ENCODE measurements at regions not wholly inside any gene's neighbourhood (a gene's known extent, or its start where the extent isn't known, plus 50 kb on each side); places are given as distances from the start of the nearest gene placed in this dataset.

DNA sequence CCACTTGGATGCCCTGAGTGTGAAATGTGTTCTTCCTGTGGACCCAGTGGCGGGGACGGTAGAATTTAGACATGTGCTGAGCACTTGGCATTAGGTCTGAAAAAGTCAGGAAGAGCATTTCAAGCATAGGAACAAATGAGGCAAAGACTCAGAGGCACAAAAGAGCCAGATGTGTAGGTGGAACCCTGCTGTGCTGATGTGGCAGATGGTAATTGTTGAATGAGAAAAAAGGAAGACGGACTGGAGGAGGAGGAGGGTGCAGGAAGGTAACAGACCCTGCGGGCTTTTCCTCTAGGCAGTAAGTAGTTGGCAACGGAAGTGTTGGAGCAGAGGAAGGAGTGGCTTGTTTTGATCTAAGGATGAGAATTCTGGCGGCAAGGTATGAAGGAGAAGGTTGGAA, 985.8 kb downstream of the TBC1D22A start:
- Histone ChIP-seq H3K27me3 (ENCODE audit: insufficient read depth, poor library complexity, severe bottlenecking) (no peaks in the 10 kb centered on the region), H3K4me3 (replicated peaks; ENCODE audit: insufficient read depth, low read length) (no peak overlapping the region), H3K27ac (replicated peaks) (no peak overlapping the region)
- DNase-seq (ENCODE audit: low read depth in 1 of 2, low spot score in 1 of 2): no peak
- TF ChIP-seq POLR2AphosphoS5 (IDR thresholded peaks at IDR 0.05; ENCODE audit: low read depth) (no peak), GABPA (IDR thresholded peaks at IDR 0.05; ENCODE audit: low read depth) (no peak), SPI1 (IDR thresholded peaks at IDR 0.05; ENCODE audit: borderline replicate concordance, low read depth) (no peak)
- TF ChIP-seq, protein P1, sequence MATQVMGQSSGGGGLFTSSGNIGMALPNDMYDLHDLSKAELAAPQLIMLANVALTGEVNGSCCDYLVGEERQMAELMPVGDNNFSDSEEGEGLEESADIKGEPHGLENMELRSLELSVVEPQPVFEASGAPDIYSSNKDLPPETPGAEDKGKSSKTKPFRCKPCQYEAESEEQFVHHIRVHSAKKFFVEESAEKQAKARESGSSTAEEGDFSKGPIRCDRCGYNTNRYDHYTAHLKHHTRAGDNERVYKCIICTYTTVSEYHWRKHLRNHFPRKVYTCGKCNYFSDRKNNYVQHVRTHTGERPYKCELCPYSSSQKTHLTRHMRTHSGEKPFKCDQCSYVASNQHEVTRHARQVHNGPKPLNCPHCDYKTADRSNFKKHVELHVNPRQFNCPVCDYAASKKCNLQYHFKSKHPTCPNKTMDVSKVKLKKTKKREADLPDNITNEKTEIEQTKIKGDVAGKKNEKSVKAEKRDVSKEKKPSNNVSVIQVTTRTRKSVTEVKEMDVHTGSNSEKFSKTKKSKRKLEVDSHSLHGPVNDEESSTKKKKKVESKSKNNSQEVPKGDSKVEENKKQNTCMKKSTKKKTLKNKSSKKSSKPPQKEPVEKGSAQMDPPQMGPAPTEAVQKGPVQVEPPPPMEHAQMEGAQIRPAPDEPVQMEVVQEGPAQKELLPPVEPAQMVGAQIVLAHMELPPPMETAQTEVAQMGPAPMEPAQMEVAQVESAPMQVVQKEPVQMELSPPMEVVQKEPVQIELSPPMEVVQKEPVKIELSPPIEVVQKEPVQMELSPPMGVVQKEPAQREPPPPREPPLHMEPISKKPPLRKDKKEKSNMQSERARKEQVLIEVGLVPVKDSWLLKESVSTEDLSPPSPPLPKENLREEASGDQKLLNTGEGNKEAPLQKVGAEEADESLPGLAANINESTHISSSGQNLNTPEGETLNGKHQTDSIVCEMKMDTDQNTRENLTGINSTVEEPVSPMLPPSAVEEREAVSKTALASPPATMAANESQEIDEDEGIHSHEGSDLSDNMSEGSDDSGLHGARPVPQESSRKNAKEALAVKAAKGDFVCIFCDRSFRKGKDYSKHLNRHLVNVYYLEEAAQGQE (IDR thresholded peaks at IDR 0.05; ENCODE audit: insufficient replicate concordance, low read depth): no peak
- TF ChIP-seq, protein P2, sequence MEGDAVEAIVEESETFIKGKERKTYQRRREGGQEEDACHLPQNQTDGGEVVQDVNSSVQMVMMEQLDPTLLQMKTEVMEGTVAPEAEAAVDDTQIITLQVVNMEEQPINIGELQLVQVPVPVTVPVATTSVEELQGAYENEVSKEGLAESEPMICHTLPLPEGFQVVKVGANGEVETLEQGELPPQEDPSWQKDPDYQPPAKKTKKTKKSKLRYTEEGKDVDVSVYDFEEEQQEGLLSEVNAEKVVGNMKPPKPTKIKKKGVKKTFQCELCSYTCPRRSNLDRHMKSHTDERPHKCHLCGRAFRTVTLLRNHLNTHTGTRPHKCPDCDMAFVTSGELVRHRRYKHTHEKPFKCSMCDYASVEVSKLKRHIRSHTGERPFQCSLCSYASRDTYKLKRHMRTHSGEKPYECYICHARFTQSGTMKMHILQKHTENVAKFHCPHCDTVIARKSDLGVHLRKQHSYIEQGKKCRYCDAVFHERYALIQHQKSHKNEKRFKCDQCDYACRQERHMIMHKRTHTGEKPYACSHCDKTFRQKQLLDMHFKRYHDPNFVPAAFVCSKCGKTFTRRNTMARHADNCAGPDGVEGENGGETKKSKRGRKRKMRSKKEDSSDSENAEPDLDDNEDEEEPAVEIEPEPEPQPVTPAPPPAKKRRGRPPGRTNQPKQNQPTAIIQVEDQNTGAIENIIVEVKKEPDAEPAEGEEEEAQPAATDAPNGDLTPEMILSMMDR (IDR thresholded peaks at IDR 0.05; ENCODE audit: insufficient read depth, low read length): no peak

DNA sequence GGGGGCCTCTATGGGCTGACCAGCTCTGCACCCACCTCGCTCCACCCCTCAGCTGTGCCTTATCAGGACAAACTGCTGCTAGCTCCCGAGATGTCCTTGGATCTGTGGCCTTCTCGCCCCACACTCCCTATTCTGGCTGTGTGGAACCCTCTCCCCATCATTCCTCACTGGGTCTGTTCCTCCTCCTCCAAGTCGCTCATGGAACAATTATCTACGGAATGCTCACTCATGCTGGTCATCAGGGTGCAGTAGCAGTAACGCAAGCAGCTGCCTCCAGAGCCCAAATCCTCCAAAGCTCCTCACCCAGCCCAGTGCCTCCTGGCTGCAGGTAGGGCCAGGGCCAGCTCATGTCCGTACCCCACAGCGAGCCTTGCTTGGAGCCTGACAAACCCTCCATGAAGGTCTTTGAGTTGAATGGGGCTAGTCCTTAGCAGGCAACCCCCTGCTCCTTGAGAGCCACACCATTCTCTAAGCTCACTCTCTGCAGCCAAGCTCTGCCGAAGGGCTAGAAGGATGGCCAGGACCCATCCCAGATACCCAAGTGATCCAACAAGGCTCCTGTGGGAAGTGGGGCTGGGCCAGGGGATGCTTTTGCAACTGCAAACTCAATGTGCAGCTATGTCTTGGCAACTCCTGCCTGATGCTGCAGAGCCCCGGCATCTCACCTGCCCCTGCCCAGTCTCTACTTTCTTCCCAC, 977.8 kb downstream of the TBC1D22A start:
- no peak overlapping the region for H3K4me3 ChIP-seq (replicated peaks; ENCODE audit: insufficient read depth, low read length)
- DNase-seq (ENCODE audit: low read depth in 1 of 2, low spot score in 1 of 2): no peak
- TF ChIP-seq SPI1 (IDR thresholded peaks at IDR 0.05; ENCODE audit: borderline replicate concordance, low read depth) (no peak), GABPA (IDR thresholded peaks at IDR 0.05; ENCODE audit: low read depth) (no peak), POLR2AphosphoS5 (IDR thresholded peaks at IDR 0.05; ENCODE audit: low read depth) (no peak)
- TF ChIP-seq, protein P2 (IDR thresholded peaks at IDR 0.05; ENCODE audit: insufficient read depth, low read length): no peak
- TF ChIP-seq, protein P1 (IDR thresholded peaks at IDR 0.05; ENCODE audit: insufficient replicate concordance, low read depth): no peak
- no peaks in the 10 kb centered on the region for H3K27me3 ChIP-seq (ENCODE audit: insufficient read depth, poor library complexity, severe bottlenecking)
- H3K27ac ChIP-seq (replicated peaks): no peak overlapping the region

DNA sequence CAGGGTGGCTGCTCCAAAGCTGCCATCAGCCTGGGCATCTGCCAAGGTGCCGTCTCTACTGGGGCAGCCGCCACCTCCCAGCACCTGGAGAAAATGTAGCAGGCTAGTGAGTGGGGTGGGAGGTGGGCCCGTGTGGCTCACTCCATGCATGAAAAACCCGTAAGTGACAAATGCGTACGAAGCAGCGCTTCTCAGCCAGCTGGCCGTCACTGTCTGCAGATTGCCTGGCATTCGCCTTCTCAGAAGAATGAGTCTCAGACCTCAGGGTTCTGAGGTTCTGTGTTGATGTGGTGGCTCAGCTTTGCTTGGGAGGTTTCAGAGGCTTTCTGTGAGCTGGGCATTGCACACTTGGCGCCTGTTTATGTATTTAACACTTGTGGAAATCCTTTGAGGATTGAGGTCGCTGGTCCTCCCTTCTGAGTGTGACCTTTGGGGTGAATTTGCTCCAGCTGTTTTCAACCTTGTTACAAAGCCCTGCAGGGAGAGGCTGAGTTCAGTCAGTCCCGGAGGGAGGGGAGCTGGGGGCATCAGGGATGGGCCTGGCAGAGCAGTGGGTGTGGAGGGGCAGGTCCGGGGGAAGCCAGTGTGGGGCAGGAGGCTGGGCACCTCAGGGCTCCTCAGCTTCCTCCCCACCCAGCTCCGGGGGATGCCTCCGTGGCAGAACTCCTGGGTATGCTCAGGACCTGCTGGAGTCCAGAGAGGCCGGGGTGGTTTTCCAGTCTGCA, 977.0 kb downstream of the TBC1D22A start:
- no peaks in the 10 kb centered on the region for H3K27me3 ChIP-seq (ENCODE audit: insufficient read depth, poor library complexity, severe bottlenecking)
- H3K27ac ChIP-seq (replicated peaks): no peak overlapping the region
- TF ChIP-seq, protein P2 (IDR thresholded peaks at IDR 0.05; ENCODE audit: insufficient read depth, low read length): no peak
- TF ChIP-seq, protein P1 (IDR thresholded peaks at IDR 0.05; ENCODE audit: insufficient replicate concordance, low read depth): no peak
- no peak for TF ChIP-seq POLR2AphosphoS5 (IDR thresholded peaks at IDR 0.05; ENCODE audit: low read depth)
- no peak overlapping the region for H3K4me3 ChIP-seq (replicated peaks; ENCODE audit: insufficient read depth, low read length)
- no peak for DNase-seq (ENCODE audit: low read depth in 1 of 2, low spot score in 1 of 2)

Data from HL-60 (cell line).